Keratinocyte (primary cell): ENCODE measurements at regions not wholly inside any gene's neighbourhood (a gene's known extent, or its start where the extent isn't known, plus 50 kb on each side); places are given as distances from the start of the nearest gene placed in this dataset.
"Not testable (repeated sequence)": the region's sequence is repeated elsewhere in the genome, so short reads cannot be mapped to it uniquely, and the experiment has no call there.

ENCODE experiments used
- DNase-seq: peaks from one replicate; pipeline ENCODE4 v3.0.0-alpha.2; 2011; ENCODE audit warnings: low read depth, missing footprints, low spot score
- FAIRE-seq: peaks from 2 replicates; lab custom pipeline; 2011; peaks lifted over from hg19 to GRCh38; lab: Jason Lieb, UNC
- H2AFZ ChIP-seq: 2 replicates; pipeline ENCODE4 v1.6.0; 2012; ENCODE audit warnings: low read length, control low read depth, inconsistent platforms; ENCODE audit not compliant: control insufficient read depth
- H3K27ac ChIP-seq: 2 replicates; pipeline ENCODE4 v1.5.1; 2011; ENCODE audit warnings: low read length; ENCODE audit not compliant: control insufficient read depth, insufficient read depth
- H3K27me3 ChIP-seq: 3 replicates; pipeline ENCODE4 v1.6.0; 2011; ENCODE audit warnings: low read length; ENCODE audit not compliant: control insufficient read depth, insufficient read depth; ENCODE audit errors: extremely low read depth
- H3K36me3 ChIP-seq, 2 experiments: 2 replicates in 1 of 2; 3 replicates in 1 of 2; pipeline ENCODE4 v1.5.1; 2011; ENCODE audit warnings: low read length in 2 of 2, mild to moderate bottlenecking in 1 of 2; ENCODE audit not compliant: control insufficient read depth in 2 of 2, insufficient read depth in 2 of 2; ENCODE audit errors: extremely low read depth in 1 of 2
- H3K4me1 ChIP-seq: 3 replicates; pipeline ENCODE4 v1.5.1; 2011; ENCODE audit warnings: low read length; ENCODE audit not compliant: control insufficient read depth, insufficient read depth; ENCODE audit errors: extremely low read depth
- H3K4me2 ChIP-seq: 3 replicates; pipeline ENCODE4 v1.6.0; 2011; ENCODE audit warnings: low read depth, low read length; ENCODE audit not compliant: control insufficient read depth, insufficient read depth; ENCODE audit errors: extremely low read depth
- H3K4me3 ChIP-seq, 3 experiments: fragments of 200-600 bp in 1 of 3; sonication (generic) in 1 of 3; 2 replicates in 2 of 3; 3 replicates in 1 of 3; pipeline ENCODE4 v1.5.1; 2011 to 2016; ENCODE audit warnings: low read length in 3 of 3, mild to moderate bottlenecking in 3 of 3, control low read depth in 2 of 3, inconsistent platforms in 1 of 3, low read depth in 1 of 3, mixed read lengths in 1 of 3, mixed run types in 1 of 3, moderate library complexity in 1 of 3; ENCODE audit not compliant: control insufficient read depth in 2 of 3, insufficient read depth in 2 of 3; ENCODE audit errors: extremely low read depth in 1 of 3
- H3K79me2 ChIP-seq: 2 replicates; pipeline ENCODE4 v1.6.0; 2012; ENCODE audit warnings: low read length; ENCODE audit not compliant: control insufficient read depth, insufficient read depth
- H3K9ac ChIP-seq: 3 replicates; pipeline ENCODE4 v1.6.0; 2011; ENCODE audit warnings: low read length; ENCODE audit not compliant: control insufficient read depth, insufficient read depth; ENCODE audit errors: extremely low read depth
- H3K9me1 ChIP-seq: 3 replicates; pipeline ENCODE4 v1.6.0; 2011; ENCODE audit warnings: low read length; ENCODE audit not compliant: control insufficient read depth, insufficient read depth; ENCODE audit errors: extremely low read depth
- H3K9me3 ChIP-seq: 2 replicates; pipeline ENCODE4 v1.5.1; 2012; ENCODE audit warnings: low read depth, low read length; ENCODE audit not compliant: control insufficient read depth
- H4K20me1 ChIP-seq: 3 replicates; pipeline ENCODE4 v1.6.0; 2011; ENCODE audit warnings: low read length; ENCODE audit not compliant: control insufficient read depth, insufficient read depth; ENCODE audit errors: extremely low read depth
- CTCF ChIP-seq, 3 experiments: IDR thresholded peaks in 1 of 3; conservative IDR thresholded peaks in 1 of 3; optimal IDR thresholded peaks in 1 of 3; 2 replicates in 2 of 3; 3 replicates in 1 of 3; pipeline versions ENCODE3 to v1.5.1; 2011; ENCODE audit warnings: low read length in 3 of 3, mild to moderate bottlenecking in 3 of 3, moderate library complexity in 2 of 3, control low read depth in 1 of 3, inconsistent platforms in 1 of 3; ENCODE audit not compliant: insufficient read depth in 2 of 3; ENCODE audit errors: extremely low read depth in 1 of 3
- EZH2 ChIP-seq: IDR thresholded peaks from one replicate; pipeline ENCODE4 v1.6.1; 2012; ENCODE audit warnings: inconsistent platforms, mild to moderate bottlenecking, low read length, moderate library complexity
- dilution Hi-C: fragments of 300-500 bp; cut with MboI; formaldehyde crosslinking; loops from one replicate; pipeline ENCODE4 v1.7.0; 2020; ENCODE audit warnings: low sequenced_read_pairs; ENCODE audit not compliant: extremely low pct_ligation_motif_present

- Histone ChIP-seq H4K20me1 (no peaks in the 10 kb centered on the region), H3K4me1 (no peaks in the 10 kb centered on the region), H3K27me3 (no peaks in the 10 kb centered on the region), H3K9me3 (no peaks in the 10 kb centered on the region), H3K4me3 (no peak overlapping the region), H3K4me2 (no peak overlapping the region), H3K27ac (no peak overlapping the region), H3K79me2 (no peaks in the 10 kb centered on the region), H2AFZ (no peak overlapping the region), H3K9me1 (no peaks in the 10 kb centered on the region), H3K36me3 (no peaks in the 10 kb centered on the region), H3K9ac (no peak overlapping the region)
- no peak for FAIRE-seq
- no peak for TF ChIP-seq CTCF (optimal IDR thresholded peaks at IDR 0.05 in 1 of 3, IDR thresholded peaks at IDR 0.05 in 1 of 3, conservative IDR thresholded peaks at IDR 0.05 in 1 of 3; ENCODE audit: extremely low read depth in 1 of 3, insufficient read depth in 2 of 3, low read length in 3 of 3)
- no peak for TF ChIP-seq EZH2
- dilution Hi-C loops = no loop called here
- no peak for DNase-seq
Observed at GRCh38 chr6:122276637-122277036, 122.8 kb upstream of the HSF2 start.

GRCh38 chr6:122280105-122281021, 119.1 kb upstream of the HSF2 start:
- dilution Hi-C loops, H2AFZ ChIP-seq, FAIRE-seq, H3K79me2 ChIP-seq, H4K20me1 ChIP-seq, H3K4me3 ChIP-seq, H3K9me3 ChIP-seq, DNase-seq, H3K4me1 ChIP-seq, H3K9me1 ChIP-seq, H3K36me3 ChIP-seq, H3K9ac ChIP-seq, H3K27ac ChIP-seq, H3K27me3 ChIP-seq, H3K4me2 ChIP-seq: not testable (repeated sequence)
